H1 (cell line): ENCODE measurements at regions not wholly inside any gene's neighbourhood (a gene's known extent, or its start where the extent isn't known, plus 50 kb on each side); places are given as distances from the start of the nearest gene placed in this dataset.

Experiments
- ATF2 ChIP-seq: IDR thresholded peaks from 2 replicates; pipeline ENCODE4 v1.6.1; 2012; ENCODE audit warnings: low read length, inconsistent platforms
- BCL11A ChIP-seq, 2 experiments: IDR thresholded peaks; one replicate each; pipeline ENCODE4 v1.6.1; 2011; ENCODE audit warnings: low read depth in 2 of 2, low read length in 2 of 2, mild to moderate bottlenecking in 2 of 2
- CHD7 ChIP-seq: fragments of 300-600 bp; sonication (generic); IDR thresholded peaks from 2 replicates; pipeline ENCODE4 v1.7.1; 2012; ENCODE audit warnings: low read length, moderate library complexity, mild to moderate bottlenecking, inconsistent platforms; ENCODE audit not compliant: insufficient replicate concordance
- CREB1 ChIP-seq: IDR thresholded peaks from 2 replicates; pipeline ENCODE4 v1.6.1; 2012; ENCODE audit warnings: inconsistent platforms
- FOSL1 ChIP-seq: IDR thresholded peaks from 2 replicates; pipeline ENCODE4 v1.6.1; 2011; ENCODE audit warnings: mild to moderate bottlenecking, low read depth, low read length, moderate library complexity; ENCODE audit not compliant: insufficient read depth
- TEAD4 ChIP-seq: IDR thresholded peaks from 2 replicates; pipeline ENCODE4 v1.6.1; 2012; ENCODE audit warnings: low read depth, low read length, inconsistent platforms, mixed read lengths

- TF ChIP-seq CHD7, result no peak
- TF ChIP-seq CREB1, result no peak
- no peak for TF ChIP-seq FOSL1
- no peak for TF ChIP-seq BCL11A (IDR thresholded peaks at IDR 0.05; ENCODE audit: low read depth in 2 of 2, low read length in 2 of 2)
- no peak for TF ChIP-seq TEAD4
- no peak for TF ChIP-seq ATF2
Observed at GRCh38 chrX:45709381-45709780, 508.7 kb upstream of the DIPK2B start (continued).
